GM10266 (cell line): ENCODE measurements at regions not wholly inside any gene's neighbourhood (a gene's known extent, or its start where the extent isn't known, plus 50 kb on each side); places are given as distances from the start of the nearest gene placed in this dataset.

Experiments
- DNase-seq: peaks from one replicate; pipeline ENCODE4 v3.0.0; 2012; ENCODE audit errors: extremely low spot score
- CTCF ChIP-seq: IDR thresholded peaks from 2 replicates; pipeline ENCODE4 v1.5.1; 2012; ENCODE audit warnings: mild to moderate bottlenecking, low read depth; ENCODE audit not compliant: control insufficient read depth, insufficient read depth; ENCODE audit errors: missing control alignments

- no peak for DNase-seq
- no peak for TF ChIP-seq CTCF
Measured at GRCh38 chr5:14937254-14937653, 65.7 kb upstream of the ANKH start.

DNA sequence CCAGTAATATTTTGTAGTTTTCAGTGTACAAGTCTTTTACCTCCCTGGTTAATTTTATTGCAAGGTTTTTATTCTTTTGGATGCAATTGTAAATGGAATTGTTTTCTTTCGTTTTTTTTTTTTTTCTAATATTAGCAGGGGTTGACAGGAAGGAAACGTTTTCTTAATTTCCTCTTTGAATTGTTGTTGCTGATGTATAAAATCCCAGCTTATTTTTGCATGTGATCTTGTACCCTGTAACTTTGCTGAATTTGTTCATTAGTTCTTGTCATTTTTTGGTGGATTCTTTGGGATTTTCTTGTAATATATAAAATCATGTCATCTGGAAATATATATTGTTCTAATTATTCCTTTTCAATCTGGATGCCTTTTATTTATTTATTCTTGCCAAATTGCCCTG is 65.0 kb upstream of the ANKH start:
- TF ChIP-seq CTCF, result no peak
- no peak for DNase-seq

DNA sequence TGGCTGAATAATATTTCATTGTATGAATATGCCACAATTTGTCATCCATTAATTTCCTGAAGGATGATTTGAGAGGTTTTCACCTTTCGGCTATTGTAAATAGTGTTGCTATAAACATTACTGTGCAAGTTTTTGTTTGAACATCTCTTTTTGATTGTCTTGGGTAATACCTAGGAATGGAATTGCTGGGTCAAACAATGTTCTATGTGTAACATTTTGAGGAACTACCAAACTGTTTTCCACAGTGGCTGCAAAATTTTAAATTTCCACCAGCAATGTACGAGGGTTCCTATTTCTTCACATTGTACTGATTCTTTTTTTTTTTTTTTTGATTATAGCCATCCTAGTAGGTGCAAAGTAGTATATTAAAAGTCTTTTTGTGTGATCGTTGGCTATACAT is 63.8 kb upstream of the ANKH start:
- no peak for DNase-seq
- no peak for TF ChIP-seq CTCF

DNA sequence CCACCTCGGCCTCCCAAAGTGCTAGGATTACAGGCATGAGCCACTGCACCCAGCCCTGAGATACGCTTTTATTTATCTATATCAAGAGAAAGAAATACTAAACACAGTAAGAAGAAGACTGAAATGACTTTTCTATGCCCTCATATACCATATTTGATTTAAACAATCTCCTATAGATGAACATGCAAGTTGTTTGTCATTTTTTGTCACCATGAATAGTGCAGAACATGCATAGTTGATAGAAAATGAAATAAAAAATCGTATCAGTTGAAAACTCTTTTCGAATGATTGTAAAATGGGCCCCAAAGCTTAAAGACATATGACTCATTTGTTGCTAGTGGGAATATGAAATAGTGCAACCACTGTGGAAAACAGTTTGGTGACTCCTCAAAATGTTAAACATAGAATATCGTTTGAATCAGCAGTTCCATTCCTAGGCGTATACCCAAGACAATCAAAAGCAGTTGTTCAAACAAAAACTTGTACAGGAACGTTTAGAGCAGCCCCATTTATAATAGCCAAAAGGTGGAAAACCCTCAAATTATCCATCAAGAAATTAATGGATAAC is 61.4 kb upstream of the ANKH start:
- TF ChIP-seq CTCF, result no peak
- DNase-seq, result no peak

- no peak for DNase-seq
- no peak for TF ChIP-seq CTCF
Measured at GRCh38 chr5:14930486-14930885, 58.9 kb upstream of the ANKH start.

DNA sequence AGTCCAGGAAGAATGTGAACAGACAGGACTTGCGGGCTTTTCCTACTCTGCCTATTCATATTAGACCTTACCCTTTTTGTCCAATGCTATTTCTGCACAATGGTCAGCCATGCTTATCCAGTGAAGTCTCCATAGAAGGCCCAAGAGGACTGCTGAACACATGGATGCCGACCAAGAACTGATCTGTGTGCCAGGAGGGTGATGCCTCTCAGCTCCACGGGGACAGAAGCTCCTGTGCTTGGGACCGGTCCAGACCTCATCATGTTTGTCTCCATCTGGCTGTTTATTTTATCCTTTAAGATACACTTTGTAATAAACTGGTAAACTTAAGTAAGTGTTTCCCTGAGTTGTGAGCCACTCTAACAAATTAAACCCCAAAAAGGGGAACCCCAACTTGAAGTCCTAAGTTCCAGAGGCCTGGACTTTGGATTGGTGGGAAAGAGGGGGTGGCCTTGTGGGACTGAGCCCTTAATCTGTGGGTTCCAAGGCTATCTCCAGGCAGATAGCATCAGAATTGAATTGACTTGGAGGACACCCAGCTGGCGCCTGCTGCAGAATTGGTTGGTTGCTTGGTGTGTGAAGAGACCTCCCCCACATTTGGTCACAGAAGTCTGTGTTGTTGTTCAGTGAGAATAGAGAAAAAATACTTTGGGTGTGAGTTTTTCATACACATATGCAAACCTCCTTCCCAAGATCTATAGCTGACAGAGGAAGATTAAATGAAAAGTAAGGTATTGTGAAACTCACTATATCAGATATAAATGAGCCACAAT is 57.9 kb upstream of the ANKH start:
- no peak for DNase-seq
- TF ChIP-seq CTCF, result no peak

GRCh38 chr5:14928661-14929060 is 57.1 kb upstream of the ANKH start:
- no peak for TF ChIP-seq CTCF

More at GRCh38 chr5:14928661-14929060, 57.1 kb upstream of the ANKH start:
- no peak for DNase-seq
